ENCODE measurements at regions not wholly inside any gene's neighbourhood (a gene's known extent, or its start where the extent isn't known, plus 50 kb on each side); places are given as distances from the start of the nearest gene placed in this dataset.

- DNase-seq (ENCODE audit: low spot score), result no peak
- Histone ChIP-seq H3K4me1 (replicated peaks) (no peaks in the 10 kb centered on the region), H3K36me3 (no peaks in the 10 kb centered on the region), H3K27me3 (replicated peaks; ENCODE audit: insufficient read depth) (peaks cover 5% of the 10 kb centered on the region), H3K9me3 (no peaks in the 10 kb centered on the region), H3K4me3 (no peak overlapping the region), H3K27ac (peak overlapping the region; percentile 15 to 37)
- 14% methylated on average over 31 of the region's 31 CpGs for WGBS
- TF ChIP-seq CTCF (IDR thresholded peaks at IDR 0.05) (no peak), POLR2AphosphoS5 (IDR thresholded peaks at IDR 0.05) (no peak), POLR2A (IDR thresholded peaks at IDR 0.05) (no peak)
- intact Hi-C loops (cut with DNase I), result no loop called here
Measured at GRCh38 chr16:86297866-86298757, 212.2 kb upstream of the FOXF1 start.

- TF ChIP-seq CTCF (IDR thresholded peaks at IDR 0.05) (no peak), POLR2A (IDR thresholded peaks at IDR 0.05) (no peak), POLR2AphosphoS5 (IDR thresholded peaks at IDR 0.05) (no peak)
- no peak for DNase-seq (ENCODE audit: low spot score)
- Histone ChIP-seq H3K27ac (peak overlapping the region; percentile 15 to 44), H3K27me3 (replicated peaks; ENCODE audit: insufficient read depth) (peaks cover 5% of the 10 kb centered on the region), H3K4me3 (no peak overlapping the region), H3K36me3 (no peaks in the 10 kb centered on the region), H3K9me3 (no peaks in the 10 kb centered on the region), H3K4me1 (replicated peaks) (no peaks in the 10 kb centered on the region)
- intact Hi-C loops (cut with DNase I), result no loop called here
- WGBS, result 16% methylated on average over 7 of the region's 7 CpGs
Measured at GRCh38 chr16:86298758-86299134, 211.6 kb upstream of the FOXF1 start.

GRCh38 chr16:86299882-86300610, 210.3 kb upstream of the FOXF1 start:
- Histone ChIP-seq H3K4me1 (replicated peaks) (no peaks in the 10 kb centered on the region), H3K4me3 (no peak overlapping the region), H3K9me3 (no peaks in the 10 kb centered on the region), H3K27ac (no peak overlapping the region), H3K36me3 (no peaks in the 10 kb centered on the region), H3K27me3 (replicated peaks; ENCODE audit: insufficient read depth) (peaks cover 5% of the 10 kb centered on the region)
- no peak for DNase-seq (ENCODE audit: low spot score)
- no peak for TF ChIP-seq POLR2A (IDR thresholded peaks at IDR 0.05)
- TF ChIP-seq POLR2AphosphoS5 (IDR thresholded peaks at IDR 0.05), result no peak
- 87% methylated on average over 18 of the region's 18 CpGs for WGBS
- intact Hi-C loops (cut with DNase I), result loop anchor here (5.0 kb wide), 2 partner anchors 98 to 207 kb away; no protein-coding TSS in a partner anchor

GRCh38 chr16:86300746-86301481, 209.4 kb upstream of the FOXF1 start:
- no peaks in the 10 kb centered on the region for H3K4me1 ChIP-seq (replicated peaks)
- no peak overlapping the region for H3K4me3 ChIP-seq
- peak overlapping the region; percentile 52 to 68 for H3K27ac ChIP-seq
- no peak for DNase-seq (ENCODE audit: low spot score)
- TF ChIP-seq POLR2A (IDR thresholded peaks at IDR 0.05) (no peak), CTCF (IDR thresholded peaks at IDR 0.05) (no peak), POLR2AphosphoS5 (IDR thresholded peaks at IDR 0.05) (no peak)
- peaks cover 5% of the 10 kb centered on the region for H3K27me3 ChIP-seq (replicated peaks; ENCODE audit: insufficient read depth)
- intact Hi-C loops (cut with DNase I), result loop anchor here (5.0 kb wide), 2 partner anchors 99 to 206 kb away; no protein-coding TSS in a partner anchor
- H3K36me3 ChIP-seq, result no peaks in the 10 kb centered on the region
- H3K9me3 ChIP-seq, result no peaks in the 10 kb centered on the region
- WGBS, result 11% methylated on average over 20 of the region's 20 CpGs
